GM19035 (cell line): ENCODE measurements at regions not wholly inside any gene's neighbourhood (a gene's known extent, or its start where the extent isn't known, plus 50 kb on each side); places are given as distances from the start of the nearest gene placed in this dataset.
"Not testable (repeated sequence)": the region's sequence is repeated elsewhere in the genome, so short reads cannot be mapped to it uniquely, and the experiment has no call there.

Experiments
- ATAC-seq: cut with Tn5 transposase; IDR thresholded peaks from one replicate; pipeline ENCODE4 v1.9.1; 2021; ENCODE audit not compliant: unreplicated experiment

DNA sequence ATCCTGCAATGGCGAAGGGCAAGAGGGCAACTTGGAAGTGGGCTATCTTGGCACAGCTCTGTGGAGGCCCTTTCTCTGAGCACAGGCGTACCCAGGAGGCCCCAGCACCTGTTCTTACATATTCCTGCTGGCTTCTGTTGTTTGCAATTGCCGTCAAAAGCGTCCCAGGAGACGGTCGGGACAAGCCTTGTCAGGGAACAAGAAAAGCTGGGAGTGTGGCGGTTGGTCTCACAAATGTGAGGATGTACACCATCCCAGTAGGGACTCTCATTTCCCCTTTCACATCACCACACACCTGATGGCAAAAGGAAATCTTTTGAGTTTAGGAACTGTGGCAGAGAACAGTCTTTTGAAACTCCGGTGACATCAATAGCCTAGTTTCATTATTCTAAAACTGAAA, 94.7 kb upstream of the EFEMP1 start:
- ATAC-seq = no peak

GRCh38 chr2:56021136-56021474, 97.5 kb upstream of the EFEMP1 start:
- no peak for ATAC-seq

DNA sequence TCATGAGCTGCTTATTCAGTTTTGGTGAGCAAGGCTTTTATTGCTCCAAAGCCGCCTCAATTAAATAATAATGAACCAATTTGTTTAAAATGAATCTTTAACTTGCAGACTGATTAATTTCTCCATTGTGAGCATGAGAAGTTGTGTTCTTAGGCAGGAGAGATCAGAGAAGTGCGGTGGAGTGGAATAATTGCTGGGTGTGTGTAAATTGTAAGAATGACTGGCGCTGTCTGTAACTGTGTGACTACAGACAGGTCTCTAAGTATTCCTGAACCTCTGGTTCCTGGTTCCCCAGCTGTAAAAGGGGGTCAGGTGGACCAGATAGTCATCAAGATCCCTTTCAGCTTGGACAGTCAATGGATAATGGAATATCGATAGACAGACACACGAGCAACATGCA, 98.0 kb upstream of the EFEMP1 start:
- ATAC-seq = no peak

- no peak for ATAC-seq
These were observed 102.0 kb upstream of the EFEMP1 start for GRCh38 chr2:56025469-56026193.

- no peak for ATAC-seq
These were observed 103.2 kb upstream of the EFEMP1 start for GRCh38 chr2:56026828-56027227.

DNA sequence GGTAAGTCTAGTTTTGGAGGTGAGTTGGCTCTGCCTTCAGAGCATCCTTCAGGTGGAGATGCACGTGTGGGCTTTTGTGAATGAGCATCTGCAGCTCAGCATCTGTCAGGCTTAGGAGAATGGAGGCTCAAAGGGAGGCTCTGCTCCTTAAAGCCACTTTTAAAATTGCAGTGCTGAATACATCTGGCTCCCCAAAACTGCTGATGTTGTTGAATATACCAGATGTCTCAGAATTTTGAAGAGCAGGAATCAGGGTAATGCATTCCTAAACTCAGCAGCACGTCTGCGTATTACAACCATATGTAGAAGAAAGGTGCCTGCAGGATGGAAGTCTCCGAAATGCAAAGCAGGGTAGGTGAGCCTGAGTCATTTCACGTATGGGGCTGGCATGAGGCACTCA, 106.5 kb upstream of the EFEMP1 start:
- ATAC-seq = no peak

GRCh38 chr2:56030901-56031300, 107.3 kb upstream of the EFEMP1 start:
- no peak for ATAC-seq

DNA sequence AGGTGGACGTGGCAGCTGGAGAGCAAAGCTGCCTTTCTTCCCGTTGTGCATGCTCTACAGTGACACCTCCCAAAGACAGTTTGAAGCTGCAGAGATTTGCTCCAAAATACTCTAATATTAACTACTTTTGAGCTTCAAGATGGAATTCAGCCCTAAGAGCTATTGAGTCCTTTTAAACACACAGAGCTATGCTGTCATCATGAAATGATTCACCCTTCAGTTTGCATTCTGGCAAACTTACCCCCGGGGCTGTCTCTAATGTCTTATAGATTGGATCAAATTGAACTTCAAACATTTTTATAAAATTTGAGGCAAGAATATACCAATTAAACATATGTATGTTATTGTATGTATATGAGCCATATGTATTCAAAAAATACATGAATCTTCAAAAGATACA, 110.7 kb upstream of the EFEMP1 start:
- ATAC-seq = no peak

GRCh38 chr2:56040189-56040588, 116.6 kb upstream of the EFEMP1 start:
- ATAC-seq = no peak

DNA sequence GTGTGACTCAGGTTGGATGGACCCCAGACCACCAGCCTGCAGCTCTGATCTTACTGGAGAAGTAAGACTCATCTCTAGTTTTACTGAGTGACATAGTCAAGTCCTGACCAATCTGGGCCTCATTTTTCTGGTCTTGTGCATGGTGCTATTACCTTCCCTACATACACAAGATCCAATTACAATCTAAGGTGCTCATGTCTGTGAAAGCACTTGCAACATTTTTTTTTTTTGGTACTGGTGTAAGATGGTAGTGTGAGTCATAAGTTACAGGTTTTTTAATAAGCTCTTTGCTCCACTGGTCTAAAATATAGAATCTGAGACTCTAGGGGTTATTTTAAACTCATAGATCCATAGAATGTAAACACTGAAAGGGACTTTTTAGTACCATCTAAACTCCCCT, 117.3 kb upstream of the EFEMP1 start:
- no peak for ATAC-seq

GRCh38 chr2:56047136-56047535, 123.6 kb upstream of the EFEMP1 start:
- ATAC-seq = no peak

DNA sequence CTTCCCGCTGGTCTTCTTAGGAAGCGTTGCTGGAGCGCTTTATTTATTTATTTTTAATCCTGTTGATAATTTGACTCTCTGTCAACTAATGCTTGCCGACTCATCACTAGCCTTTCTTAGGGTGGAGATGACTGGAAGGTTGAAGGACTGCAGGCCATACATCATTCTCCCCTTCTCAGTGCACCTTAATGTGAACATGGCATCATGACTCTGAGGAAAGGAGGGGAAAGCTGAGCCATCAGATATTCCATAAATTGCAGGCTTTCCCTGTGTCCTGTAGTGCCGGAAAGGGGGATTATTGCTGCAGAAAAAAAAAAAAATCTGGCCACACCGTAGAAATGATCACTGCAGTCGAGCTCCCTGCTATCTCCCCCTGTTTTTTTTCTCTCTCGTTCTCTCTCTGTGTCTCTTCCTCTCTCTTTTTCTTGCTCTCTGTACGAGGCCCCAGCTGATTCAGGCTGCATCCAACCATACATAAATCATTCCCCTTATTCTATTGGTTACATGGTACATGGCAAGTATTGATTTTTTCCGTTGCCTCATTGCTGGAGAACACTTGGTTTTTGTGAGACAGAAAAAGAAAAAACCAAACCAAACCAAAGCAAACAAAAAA, 125.8 kb upstream of the EFEMP1 start:
- ATAC-seq = no peak

DNA sequence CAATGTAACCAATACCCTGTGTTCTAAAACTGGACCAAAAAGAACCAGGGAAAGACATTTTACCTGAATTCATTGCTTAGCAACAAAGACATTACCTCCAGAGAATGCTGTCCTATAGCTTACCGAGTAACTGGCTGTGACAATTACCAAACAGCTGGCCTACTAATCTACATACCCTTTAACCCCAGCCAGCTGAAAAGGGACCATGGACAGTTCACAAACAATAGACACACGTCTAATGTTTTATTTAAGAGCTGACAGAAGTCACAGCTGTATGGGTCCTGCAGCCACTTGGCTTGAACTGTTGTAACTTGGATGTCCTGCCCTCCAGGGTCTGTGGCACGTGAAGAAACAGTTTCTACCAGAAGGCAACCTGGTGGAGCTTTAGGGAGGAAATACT, 130.1 kb upstream of the EFEMP1 start:
- no peak for ATAC-seq

DNA sequence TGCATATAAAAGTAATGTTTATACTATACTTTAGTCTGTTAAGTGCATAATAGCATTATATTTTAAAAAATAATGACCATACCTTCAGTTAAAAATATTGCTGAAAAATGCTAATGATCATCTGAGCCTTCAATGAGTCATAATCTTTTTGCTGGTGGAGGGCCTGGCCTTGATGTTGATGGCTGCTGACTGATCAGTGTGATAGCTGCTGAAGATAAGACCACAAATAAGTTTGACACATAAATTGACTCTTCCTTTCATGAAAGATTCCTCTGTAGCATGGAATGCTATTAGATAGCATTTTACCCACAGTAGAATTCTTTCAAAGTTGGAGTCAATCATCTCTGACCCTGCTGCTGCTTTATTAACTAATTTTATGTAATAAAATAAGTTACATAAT, 128.4 kb upstream of the CCDC85A start:
- ATAC-seq = no peak

- not testable (repeated sequence) for ATAC-seq
These were observed 122.5 kb upstream of the CCDC85A start for GRCh38 chr2:56061327-56061726.

DNA sequence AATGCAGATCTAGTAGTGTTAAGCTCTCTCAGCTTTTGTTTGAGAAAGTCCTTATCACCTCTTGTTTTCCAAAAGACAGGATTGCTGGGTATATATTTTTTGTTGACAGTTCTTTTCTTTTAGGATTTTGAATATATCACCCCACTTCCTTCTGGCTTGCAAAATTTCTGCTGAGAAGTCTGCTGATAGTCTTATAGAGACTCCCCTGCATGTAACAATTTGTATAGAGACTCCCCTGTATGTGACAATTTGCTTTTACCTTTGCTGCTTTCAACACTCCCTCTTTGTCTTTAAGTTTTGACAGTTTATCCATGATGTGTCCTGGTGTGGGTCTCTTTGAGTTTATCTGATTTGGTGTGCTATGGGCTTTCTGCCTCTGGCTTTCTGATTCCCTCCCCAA, 115.0 kb upstream of the CCDC85A start:
- no peak for ATAC-seq

GRCh38 chr2:56077359-56077915, 106.4 kb upstream of the CCDC85A start:
- ATAC-seq = no peak

DNA sequence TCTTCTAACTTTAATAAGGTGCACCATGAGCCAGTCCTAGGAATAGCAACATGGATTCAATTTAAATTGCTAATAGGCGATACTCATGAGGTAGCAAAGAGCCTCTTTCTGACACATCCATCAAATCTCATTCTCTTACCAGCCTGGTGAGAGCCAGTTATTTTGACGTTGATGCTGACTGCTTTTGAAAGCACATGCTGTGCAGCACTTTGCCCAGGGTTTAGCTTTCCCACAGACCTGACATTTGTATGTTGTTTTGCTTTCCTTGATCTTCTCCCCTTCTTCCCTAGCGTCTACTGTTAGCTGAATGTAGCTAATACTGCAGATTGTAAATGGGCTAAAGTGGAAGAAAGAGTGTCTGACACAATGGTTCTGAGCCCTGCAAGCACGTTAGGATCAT, 101.1 kb upstream of the CCDC85A start:
- ATAC-seq = no peak

DNA sequence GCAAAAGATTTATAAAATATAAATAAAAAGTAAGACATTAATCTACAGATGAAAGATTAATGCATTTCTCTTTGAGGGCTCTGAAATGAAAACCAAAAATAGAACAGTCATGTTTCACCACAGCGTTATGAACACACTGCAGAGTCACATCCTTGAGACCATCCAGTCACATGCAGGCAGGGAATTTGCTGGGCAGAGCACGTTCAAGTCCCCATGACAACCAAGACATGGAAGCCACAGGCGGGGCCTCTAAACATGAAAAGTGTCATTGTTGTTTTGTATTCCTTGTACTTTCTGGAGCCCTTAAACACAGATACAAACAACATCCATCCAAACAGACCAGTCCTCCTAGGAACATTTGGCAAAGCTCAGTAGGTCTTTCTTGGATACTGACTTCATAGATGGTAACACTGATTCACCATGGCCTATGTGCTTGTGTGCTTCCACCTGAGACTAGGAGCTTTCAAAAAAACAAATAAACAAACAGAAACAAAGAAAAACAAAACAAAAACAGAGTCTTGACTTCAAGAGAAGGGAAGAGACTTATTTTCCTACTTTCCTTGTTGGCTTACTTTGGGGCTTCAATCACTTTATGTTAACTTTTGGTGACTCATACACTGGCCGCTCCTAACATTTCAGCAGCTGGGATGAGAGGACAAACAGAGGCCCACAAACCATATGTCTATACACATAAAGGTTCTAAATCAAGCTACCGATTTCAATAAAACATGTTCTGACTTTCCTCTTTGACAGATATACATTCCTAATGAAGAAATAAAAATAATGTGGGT, 99.5 kb upstream of the CCDC85A start:
- no peak for ATAC-seq

GRCh38 chr2:56086336-56086735, 97.5 kb upstream of the CCDC85A start:
- ATAC-seq = no peak

- ATAC-seq = no peak
These were observed 95.4 kb upstream of the CCDC85A start for GRCh38 chr2:56088411-56088810.

DNA sequence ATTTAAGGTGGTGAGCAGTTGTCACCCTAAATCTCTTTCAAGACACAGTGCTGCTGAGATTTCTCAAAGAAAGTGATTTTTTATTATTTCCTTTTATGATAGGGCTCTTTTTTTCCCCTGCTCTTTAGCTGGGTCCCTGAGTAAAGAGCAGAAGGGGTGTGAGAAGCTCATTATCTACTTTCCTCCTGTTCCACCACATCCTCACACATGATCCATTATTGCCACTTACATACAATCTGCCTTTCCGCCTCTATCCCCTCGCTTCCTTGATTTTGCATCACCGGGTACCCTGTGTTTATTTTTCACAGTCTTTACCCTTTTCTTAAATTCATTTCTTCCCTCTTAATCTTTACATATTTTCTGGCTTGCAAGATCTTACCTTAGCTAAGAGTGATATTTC, 93.9 kb upstream of the CCDC85A start:
- ATAC-seq = no peak
